ENCODE measurements at regions not wholly inside any gene's neighbourhood (a gene's known extent, or its start where the extent isn't known, plus 50 kb on each side); places are given as distances from the start of the nearest gene placed in this dataset.

GRCh38 chr11:76288166-76288980 is 82.1 kb upstream of the WNT11 start:
- Histone ChIP-seq H3K4me3 (no peak overlapping the region), H3K9me3 (no peaks in the 10 kb centered on the region), H3K27me3 (no peaks in the 10 kb centered on the region), H3K36me3 (no peaks in the 10 kb centered on the region), H3K27ac (no peak overlapping the region), H3K4me1 (no peaks in the 10 kb centered on the region)
- intact Hi-C loops (cut with DNase I; ENCODE audit: low total_unique reads): no loop called here
- no peak for DNase-seq
- TF ChIP-seq, protein P1, sequence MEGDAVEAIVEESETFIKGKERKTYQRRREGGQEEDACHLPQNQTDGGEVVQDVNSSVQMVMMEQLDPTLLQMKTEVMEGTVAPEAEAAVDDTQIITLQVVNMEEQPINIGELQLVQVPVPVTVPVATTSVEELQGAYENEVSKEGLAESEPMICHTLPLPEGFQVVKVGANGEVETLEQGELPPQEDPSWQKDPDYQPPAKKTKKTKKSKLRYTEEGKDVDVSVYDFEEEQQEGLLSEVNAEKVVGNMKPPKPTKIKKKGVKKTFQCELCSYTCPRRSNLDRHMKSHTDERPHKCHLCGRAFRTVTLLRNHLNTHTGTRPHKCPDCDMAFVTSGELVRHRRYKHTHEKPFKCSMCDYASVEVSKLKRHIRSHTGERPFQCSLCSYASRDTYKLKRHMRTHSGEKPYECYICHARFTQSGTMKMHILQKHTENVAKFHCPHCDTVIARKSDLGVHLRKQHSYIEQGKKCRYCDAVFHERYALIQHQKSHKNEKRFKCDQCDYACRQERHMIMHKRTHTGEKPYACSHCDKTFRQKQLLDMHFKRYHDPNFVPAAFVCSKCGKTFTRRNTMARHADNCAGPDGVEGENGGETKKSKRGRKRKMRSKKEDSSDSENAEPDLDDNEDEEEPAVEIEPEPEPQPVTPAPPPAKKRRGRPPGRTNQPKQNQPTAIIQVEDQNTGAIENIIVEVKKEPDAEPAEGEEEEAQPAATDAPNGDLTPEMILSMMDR (IDR thresholded peaks at IDR 0.05): no peak

DNA sequence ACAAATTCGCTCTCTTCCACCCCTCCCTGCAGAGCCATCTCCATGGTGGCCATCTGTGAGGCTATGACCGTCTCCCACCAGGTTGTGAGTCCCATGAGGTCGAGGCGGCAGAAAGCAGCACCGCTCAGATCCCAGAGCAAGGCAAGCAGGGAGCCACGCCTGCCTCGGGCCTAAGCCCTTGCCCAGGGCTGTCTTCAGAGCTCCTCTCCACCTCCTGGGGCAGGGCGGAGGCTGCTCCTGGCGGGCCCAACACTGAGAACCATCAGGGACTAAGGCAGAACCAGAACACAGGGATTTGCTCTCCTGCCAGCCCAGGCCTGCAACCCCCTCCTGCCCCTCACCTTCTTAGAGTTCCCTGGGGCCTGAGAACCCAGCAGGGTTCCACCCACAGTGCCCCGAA is 80.9 kb upstream of the WNT11 start:
- intact Hi-C loops (cut with DNase I; ENCODE audit: low total_unique reads): no loop called here
- no peak overlapping the region for H3K4me3 ChIP-seq
- no peak for DNase-seq

DNA sequence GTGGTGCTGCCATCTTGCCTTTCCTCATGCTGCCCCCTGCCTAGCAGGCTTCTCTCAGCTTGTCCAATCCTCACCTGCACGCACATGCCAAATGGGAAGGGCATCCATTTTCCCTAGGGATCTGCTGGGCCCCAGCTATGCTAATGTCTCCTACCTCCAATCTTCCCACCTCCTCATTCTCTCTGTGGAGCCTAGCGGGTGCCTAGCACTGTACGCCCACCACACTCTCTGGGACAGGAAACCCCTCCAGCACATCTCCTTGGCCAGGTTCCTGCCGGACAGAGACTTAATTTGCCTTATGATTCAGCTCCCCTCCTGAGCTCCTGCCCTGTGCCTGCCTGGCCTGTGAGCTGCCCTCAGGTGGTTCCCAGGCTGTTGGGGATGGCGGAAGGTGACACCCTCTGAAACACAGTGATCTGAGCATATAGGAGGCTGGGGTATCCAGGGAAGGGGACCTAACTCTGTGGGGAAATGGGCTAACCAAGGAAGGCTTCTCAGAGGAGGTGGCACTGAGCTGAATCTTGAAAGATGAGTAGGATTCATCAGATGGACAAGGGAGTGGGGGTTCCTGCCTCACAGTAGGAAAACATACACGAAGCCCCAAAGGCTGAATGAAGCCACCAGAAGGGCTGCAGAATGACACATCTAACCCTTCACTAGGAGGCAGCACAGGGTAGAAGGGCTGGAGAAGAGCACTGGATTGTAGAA is 79.2 kb upstream of the WNT11 start:
- no peaks in the 10 kb centered on the region for H3K36me3 ChIP-seq
- H3K4me3 ChIP-seq: no peak overlapping the region
- no peaks in the 10 kb centered on the region for H3K9me3 ChIP-seq
- no peak overlapping the region for H3K27ac ChIP-seq
- TF ChIP-seq, protein P1 (IDR thresholded peaks at IDR 0.05): no peak
- H3K27me3 ChIP-seq: no peaks in the 10 kb centered on the region
- no peaks in the 10 kb centered on the region for H3K4me1 ChIP-seq
- intact Hi-C loops (cut with DNase I; ENCODE audit: low total_unique reads): no loop called here
- no peak for DNase-seq

More for the DNA sequence above, 80.9 kb upstream of the WNT11 start:
- Histone ChIP-seq H3K27ac (no peak overlapping the region), H3K27me3 (no peaks in the 10 kb centered on the region), H3K36me3 (no peaks in the 10 kb centered on the region), H3K4me1 (no peaks in the 10 kb centered on the region), H3K9me3 (no peaks in the 10 kb centered on the region)
- TF ChIP-seq, protein P1 (IDR thresholded peaks at IDR 0.05): no peak

- no peaks in the 10 kb centered on the region for H3K4me1 ChIP-seq
- intact Hi-C loops (cut with DNase I; ENCODE audit: low total_unique reads): no loop called here
- H3K36me3 ChIP-seq: no peaks in the 10 kb centered on the region
- H3K4me3 ChIP-seq: no peak overlapping the region
- DNase-seq: no peak
- no peaks in the 10 kb centered on the region for H3K9me3 ChIP-seq
- TF ChIP-seq, protein P1 (IDR thresholded peaks at IDR 0.05): no peak
- no peak overlapping the region for H3K27ac ChIP-seq
- no peaks in the 10 kb centered on the region for H3K27me3 ChIP-seq
Observed at GRCh38 chr11:76284161-76284560, 77.9 kb upstream of the WNT11 start.

DNA sequence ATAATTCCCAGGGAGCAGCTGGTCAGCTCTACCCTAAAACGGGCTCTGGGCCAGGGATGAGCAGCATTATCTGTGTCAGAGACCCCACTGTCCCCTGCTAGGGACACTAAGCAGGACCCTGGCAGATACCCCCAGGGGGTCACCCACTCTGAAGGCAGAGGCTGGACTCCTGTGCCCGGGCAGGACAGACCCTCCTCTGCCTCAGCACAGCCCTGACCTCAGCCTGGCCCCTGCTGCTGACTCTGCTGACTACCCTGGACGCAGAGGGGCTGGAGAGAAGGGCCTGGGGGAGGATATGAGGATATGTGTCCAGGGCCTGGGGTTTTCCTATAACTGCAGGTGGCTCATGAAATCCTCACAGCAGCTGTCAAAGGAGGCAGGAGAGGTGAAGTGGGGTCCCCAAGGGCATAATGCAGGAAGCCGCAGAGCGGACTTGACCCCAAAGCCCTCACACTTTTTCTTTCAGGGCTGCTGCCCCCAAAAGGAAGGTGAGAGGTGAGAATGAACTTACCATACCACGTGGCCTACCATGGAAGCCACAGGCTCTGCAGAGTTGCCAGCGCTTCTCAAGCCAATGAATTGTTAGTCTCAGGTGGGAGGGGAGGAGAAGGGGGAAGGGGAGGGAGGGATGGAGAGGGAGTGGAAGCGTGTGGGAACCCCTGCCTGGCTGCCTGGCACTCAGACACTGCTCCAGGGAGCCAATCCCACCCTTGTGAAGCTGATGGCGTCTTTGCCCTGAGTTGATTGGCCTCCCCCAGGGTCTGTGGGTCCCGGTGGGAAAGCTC is 76.7 kb upstream of the WNT11 start:
- no peak overlapping the region for H3K27ac ChIP-seq
- TF ChIP-seq, protein P1 (IDR thresholded peaks at IDR 0.05): no peak
- H3K36me3 ChIP-seq: no peaks in the 10 kb centered on the region
- no peaks in the 10 kb centered on the region for H3K4me1 ChIP-seq
- intact Hi-C loops (cut with DNase I; ENCODE audit: low total_unique reads): no loop called here
- H3K9me3 ChIP-seq: no peaks in the 10 kb centered on the region
- DNase-seq: no peak
- H3K4me3 ChIP-seq: no peak overlapping the region
- H3K27me3 ChIP-seq: no peaks in the 10 kb centered on the region

All from tibial artery (tissue), 4 donors.